ENCODE measurements at regions not wholly inside any gene's neighbourhood (a gene's known extent, or its start where the extent isn't known, plus 50 kb on each side); places are given as distances from the start of the nearest gene placed in this dataset.
"Not testable (repeated sequence)": the region's sequence is repeated elsewhere in the genome, so short reads cannot be mapped to it uniquely, and the experiment has no call there.

DNA sequence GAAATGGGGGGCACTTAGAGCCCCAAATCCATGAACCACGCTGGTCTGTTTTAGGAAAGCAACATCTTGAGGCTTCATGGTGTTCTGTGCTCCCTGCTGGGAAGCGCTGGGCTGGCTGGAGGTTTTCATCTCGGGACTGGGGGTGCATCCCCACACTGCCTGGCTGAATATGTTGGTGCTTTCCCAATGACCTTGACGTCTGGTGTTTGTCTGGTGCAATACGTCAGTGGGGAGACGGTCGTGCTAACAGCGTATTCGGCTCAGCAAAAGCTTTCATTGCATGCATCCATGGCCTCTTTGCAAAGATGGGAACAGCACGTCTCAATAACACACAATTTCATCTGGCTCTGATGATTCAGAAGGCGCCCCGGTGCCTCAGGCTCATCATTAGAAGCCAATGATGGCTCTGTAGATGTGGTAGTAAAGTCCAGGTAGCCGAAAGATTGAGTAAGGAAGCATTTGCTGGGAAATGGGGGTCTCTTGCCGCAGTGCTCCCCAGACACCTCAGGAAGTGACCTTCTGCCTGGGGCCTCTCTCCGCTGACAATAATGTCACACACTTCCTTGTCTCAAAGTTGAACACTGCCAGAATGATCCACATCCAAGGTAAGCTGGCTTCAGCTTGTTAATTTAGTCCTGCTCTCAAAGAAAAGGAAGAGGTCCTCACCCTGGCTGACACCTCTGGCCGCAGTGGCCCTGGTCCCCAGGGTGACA lies 97.7 kb downstream of the ING1 start:
- DNase-seq = no peak

DNA sequence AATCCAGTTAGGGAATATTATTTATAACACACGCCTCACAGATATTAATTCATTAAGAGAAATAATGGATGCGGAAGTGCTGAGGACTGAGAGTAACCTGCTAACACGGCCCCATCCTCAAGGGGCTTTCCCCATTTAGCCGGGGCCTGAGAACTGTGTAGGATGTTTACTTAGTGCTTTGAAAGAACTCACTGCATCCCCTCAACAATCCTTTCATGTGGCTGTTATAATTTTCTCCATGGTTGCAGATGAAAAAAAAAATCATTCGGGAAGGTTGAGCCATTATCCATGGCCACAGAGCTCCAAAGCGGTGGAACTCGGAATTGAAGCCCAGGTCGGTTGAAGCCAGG lies 98.2 kb downstream of the ING1 start:
- DNase-seq = no peak

DNA sequence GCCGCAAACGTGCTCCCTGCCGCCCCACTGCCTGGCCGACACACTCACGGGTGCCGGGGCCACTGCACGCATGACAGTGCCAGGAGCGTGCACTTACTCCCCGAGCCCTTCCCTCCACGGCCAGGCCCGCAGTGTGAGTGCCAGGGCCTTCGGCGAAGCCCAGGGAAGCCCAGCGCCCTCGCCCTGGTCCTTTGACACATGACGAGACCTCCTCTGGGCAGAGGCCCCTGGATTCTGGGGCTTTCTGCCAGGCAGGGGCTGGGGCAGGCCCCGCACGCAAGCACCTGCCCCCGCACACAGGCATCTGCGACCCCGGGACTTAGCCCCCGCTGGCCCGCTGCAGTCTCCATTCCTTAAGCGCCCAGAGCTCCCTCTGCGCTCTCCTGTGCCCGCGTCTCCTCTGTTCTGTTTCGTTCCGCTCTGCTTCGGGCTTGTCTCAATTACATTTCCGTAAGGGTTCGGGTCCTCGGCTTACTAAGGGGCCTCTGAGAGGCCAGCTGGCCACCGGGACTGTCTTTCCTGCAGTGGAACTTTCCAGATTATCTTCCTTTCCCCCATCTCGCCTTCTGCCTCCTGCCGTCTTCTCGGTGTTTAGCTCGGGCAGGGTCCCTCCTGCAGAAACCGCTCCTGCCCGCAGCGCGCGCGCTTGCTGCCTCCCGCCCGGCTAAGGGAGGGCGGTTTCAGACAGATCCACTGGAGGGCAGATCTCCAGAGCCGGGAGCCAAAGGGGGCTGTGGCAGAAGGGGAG lies 98.8 kb downstream of the ING1 start:
- DNase-seq = peak; percentile 52

DNA sequence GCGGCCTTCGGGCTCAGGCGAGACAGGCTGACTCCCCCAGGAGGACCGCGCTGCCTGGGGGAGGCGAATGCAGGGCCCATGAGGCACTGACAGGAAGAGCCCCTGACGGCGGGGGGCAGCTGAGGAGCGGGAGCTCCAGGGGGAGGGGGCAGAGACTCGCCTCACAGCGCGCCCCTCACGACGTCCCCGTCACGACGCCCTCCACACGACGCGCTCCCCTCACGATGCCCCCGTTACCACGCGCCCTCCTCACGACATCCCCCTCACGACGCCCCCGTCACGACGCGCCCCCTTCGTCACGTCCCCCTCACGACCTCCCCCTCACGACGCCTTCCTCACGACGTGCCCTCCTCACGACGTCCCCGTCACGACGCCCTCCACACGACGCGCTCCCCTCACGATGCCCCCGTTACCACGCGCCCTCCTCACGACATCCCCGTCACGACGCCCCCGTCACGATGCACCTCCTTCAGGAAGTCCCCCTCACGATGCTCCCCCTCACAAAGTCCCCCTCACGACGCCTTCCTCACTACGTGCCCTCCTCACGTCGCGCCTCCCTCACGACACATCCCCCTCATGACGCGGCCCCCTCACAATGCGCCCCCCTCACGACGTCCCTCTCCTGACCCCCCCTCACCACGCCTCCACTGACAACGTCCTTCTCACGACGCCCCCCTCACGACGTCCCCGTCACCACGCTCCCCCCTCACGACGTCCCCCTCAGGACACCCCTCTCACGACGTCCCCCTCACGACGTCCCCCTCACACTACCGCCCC lies 99.6 kb downstream of the ING1 start:
- DNase-seq = no peak

DNA sequence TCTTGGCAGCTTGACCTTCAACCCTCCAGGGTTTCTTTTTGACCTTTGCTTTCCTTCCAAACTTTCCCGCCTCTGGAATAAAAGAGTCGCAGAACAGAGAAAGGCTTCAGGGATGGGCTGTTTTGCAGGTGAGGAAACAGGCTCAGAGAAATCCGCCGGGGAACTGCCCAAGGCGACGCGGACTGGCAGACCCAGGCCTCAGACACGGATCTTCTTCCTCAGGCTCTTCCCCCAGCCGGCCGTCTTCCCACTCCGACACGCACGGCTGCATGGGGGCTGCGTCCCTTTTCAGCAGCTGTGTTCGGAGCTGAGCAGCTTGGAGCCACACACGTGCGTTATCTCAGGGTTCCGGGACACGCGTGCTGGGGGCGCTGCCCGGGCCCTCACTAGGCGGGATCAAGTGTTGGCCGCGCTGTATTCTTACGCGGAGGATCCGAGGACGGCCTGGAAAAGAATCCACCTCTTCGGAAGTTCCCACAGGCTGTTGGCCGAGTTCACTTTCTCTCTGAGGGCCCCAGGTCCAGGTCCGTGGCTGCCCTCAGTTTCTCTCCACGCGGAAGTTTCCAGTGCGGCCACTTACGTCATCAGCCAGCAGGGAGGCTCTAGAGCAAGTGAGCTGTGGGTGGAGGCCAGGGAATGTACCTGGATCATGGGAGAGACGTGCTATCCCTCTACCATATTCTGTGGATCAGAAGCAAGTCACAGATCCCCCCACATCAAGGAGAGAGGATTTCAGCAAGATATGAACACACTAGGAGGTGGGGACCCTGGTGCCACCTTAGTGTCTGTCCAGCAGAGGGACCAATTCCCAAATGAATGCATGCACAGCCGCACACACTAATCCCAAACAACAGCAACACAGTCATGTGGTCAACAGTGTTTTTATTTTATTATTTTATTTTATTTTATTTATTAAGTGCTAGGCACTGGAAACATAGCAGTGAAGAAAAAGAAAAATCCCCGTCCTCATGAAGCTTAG lies 100.4 kb downstream of the ING1 start:
- DNase-seq = no peak

DNA sequence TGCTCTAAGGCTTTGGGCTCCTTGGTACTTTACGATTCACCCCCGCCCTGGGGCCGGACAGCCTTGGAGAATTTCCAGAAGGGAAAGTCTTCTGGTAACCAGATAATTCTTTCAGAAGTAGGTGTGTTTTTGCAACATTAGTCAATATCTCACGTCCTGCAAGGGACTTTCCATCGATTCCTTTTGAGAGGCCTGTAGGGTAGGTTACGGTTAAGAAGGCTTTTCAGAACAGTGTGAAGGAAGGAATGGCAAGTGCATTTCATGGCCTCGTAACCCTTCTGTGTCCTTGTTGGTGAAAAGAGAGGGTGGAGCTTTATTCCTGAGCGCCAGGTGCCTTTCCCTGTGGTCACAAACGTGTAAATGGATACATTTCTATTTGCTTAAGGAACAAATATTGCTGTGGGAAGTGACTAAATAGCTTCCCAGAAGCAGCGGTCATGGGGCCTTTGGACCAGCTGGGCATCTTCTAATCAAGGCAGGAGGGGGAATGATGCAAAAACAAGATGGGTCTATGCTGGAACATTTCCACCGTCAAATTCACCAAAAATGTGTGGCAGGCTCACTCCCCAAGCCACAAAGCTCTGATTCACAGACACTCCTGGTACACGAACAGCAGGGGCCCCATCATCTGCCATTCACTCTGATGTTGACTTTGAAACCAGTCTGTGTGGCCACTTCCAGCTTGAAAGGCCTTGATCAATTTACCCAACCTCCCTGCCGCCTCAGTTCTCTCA lies 99.2 kb downstream of the ANKRD10 start:
- DNase-seq = no peak

DNA sequence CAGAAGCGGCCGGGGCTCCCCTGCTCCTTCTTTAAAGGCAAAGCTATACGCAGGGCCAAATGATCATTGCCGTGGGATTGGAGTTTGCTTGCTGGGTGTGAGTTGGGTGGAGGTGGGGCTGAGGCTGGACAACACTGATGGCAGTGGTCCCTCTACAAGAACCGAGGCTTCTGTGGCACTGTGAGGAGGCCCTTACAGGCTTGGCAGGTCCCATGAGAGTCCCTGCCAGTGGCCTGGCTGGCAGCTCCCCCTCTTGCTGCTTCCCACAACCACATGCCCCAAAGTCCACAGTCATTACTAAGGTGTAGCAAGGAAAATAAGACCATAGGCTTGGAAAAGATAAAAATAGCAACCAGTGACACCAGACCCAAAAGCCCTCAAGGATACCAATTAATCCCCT lies 98.4 kb downstream of the ANKRD10 start:
- no peak for DNase-seq

DNA sequence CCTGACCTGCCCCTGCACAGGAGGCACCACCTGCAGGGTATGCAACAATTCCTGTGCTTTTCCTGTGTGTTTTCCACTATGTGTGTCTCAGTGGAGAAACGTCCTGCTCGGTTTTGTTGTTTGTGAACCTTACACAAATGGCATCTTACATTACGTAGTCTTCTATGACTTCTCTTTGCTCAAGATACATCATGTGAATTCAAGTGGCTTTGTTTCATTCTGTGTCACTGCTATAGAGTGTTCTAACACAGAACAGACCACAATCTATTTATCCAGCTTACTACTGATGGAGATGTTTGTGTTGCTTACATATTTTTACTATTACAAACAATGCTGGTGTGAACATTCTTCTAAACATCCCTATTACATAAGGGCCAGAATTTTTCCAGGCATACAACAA lies 97.7 kb downstream of the ANKRD10 start:
- DNase-seq = no peak

DNA sequence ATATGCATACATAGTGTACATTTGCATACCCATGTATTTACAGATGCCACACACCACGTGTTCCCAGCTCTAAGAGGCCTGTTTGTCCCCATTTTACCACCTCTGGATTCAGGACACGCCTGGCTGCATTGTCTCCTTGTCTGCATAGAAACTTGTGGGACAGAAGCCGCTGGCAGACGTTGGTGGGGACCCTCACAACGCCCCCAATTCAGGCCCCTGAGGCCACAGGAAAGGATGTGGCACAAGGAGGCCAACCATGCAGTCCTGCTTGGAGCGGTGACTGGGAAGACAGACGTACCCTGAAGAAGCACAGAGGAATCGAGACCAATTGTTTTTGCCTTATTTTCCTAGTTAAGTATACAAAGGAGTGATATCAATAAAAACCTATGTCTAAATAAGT lies 96.1 kb downstream of the ANKRD10 start:
- DNase-seq = no peak

DNA sequence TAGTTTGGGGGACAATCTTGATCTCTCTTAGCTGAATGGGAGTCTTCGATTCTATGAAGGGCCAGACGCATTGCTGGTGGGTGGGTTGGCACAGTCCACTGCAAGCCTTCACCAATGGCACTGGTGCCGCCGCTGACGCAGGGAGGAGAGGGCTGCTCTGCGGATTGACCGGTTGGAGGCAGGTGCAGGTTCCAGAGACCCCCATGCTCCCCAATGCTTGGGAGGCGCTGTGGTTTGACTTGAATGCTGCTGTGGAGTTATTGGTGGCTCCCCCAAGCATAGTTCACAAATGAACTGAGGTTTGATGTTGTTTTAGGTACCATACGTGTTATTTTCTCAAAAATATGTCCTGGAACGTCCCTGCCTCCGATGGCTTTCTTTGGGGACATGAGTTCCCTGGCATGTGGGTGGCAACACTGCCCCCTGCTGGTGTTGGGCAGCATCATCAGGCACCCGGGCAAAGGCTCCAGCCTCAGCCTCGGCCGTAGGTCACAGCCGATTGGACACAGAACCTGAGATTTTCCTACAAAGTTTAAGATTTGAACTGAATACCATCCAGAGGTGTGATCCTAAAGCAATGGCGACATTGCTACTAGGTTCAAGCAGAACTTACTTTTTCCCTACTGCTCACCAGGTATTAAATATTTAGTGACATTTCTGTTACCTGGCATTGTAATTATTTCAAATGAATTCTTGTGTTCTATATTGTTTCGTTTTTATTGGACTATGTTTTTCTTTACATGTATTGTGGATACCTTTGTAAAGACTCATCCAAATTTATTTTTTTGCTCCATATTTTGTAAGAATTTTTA lies 95.5 kb downstream of the ANKRD10 start:
- peak; percentile 89 for DNase-seq

DNA sequence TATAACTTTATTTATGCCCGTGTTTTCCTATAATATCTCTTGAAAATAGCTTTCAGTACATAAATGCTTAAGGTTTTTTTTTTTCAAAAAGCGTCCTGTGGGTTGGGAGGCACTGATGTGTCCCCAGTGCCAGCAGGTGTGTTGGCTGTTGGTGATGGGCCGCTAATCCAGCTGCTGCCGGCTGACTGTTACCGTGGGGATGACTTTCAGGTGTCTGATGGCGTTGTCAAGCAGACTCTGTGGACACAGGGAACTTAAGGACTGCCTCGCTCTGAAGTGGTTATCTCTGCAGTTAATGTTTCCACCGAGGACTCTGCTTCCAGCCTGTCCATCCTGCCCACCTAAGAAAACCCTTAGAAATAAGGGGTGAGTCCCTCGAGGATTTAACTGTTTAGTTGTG lies 94.5 kb downstream of the ANKRD10 start:
- no peak for DNase-seq

DNA sequence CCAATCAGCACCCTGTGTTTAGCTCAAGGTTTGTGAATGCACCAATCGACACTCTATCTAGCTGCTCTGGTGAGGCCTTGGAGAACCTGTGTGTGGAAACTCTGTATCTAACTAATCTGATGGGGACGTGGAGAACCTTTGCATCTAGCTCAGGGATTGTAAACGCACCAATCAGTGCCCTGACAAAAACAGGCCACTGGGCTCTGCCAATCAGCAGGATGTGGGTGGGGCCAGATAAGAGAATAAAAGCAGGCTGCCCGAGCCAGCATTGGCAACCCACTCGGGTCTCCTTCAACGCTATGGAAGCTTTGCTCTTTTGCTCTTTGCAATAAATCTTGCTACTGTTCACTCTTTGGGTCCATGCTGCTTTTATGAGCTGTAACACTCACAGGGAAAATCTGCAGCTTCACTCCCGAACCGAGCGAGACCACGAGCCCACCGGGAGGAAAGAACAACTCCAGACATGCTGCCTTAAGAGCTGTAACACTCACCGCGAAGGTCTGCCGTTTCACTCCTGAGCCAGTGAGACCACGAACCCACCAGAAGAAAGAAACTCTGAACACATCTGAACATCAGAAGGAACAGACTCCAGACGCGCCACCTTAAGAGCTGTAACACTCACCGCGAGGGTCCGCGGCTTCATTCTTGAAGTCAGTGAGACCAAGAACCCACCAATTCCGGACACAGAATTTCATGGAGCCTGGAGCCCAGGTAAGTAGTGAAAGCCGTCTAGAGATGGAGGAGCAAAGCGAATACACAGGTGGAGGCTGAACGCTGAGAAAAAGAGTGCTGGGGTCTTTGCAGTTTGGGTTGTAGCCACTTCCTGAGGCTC lies 92.8 kb downstream of the ANKRD10 start:
- not testable (repeated sequence) for DNase-seq

DNA sequence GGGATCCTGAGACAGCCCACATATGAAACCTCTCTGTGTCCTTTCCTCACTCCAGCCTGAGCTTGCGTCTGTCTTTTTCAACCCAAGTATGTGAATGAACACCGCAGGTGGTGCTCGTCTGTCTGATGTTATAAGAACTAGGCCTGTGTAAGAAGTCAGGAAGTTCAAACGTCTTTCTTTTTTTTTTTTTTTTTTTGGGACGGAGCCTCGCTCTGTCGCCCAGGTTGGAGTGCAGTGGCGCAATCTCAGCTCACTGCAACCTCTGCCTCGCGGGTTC lies 92.3 kb downstream of the ANKRD10 start:
- DNase-seq = no peak

DNA sequence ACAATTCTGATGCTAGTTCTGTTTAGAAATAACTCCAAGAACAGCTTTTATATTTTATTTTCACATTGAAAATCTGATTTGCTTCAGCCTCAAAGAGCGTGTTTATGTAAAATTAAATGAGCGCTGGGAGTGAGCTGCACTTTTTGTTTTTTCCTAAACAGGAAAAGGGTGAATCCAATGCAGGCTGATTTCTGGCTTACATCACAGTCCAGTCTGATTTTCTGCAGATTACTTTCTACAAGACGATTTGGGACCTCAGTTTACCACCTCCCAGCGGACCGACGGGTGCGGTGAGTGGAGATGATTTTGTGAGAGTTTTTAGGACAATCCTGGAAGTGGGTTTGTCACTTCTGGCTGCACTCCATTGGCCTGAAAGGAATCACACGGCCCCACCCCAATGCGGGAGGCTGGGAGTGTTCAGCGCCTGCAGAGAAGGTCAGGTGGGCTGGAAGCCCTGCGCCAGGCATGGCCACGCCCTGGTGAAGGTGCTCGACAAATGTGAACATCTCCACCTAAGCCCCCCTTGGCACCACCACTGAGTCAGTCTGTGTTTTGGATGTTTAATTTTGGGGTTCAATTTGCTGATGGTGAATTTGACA lies 90.1 kb downstream of the ANKRD10 start:
- DNase-seq = no peak

DNA sequence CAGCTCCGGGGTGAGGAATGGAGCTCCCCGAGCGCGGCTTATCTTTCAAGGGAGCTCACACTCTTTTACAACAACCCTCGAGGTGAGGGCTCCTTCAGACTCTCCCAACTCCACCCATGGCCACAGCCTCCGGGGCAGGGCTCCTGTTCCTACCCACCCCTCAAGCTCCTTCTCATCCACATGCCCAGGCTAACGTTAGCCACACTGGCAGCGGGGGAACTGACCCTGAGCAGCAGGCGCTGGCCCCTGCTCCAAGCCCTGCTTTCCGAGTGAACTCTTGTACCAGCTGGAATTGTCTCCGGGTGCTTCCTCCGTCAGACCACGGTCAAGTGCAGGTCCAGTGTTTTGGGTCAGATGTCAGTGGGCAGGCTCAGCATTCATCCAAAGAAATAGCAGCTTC lies 89.4 kb downstream of the ANKRD10 start:
- no peak for DNase-seq

DNA sequence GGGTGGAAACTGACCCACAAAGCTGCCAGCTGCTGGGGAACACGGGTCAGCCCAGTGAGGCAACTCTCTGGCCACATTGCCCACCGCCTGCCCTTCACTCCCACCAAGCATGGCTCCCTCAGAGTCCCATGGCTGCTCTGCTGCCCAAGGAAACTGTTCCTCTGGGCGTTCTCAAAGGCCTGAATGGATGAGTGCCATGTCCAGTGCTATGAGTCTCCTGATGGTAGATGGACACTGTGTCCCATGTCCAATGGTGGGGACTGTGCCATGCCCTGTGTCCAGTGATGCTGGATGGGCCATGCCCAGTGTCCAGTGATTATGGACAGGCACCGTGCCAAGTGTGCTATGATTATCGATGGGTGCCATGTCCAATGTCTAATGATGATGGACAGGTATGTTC lies 88.8 kb downstream of the ANKRD10 start:
- DNase-seq = no peak

DNA sequence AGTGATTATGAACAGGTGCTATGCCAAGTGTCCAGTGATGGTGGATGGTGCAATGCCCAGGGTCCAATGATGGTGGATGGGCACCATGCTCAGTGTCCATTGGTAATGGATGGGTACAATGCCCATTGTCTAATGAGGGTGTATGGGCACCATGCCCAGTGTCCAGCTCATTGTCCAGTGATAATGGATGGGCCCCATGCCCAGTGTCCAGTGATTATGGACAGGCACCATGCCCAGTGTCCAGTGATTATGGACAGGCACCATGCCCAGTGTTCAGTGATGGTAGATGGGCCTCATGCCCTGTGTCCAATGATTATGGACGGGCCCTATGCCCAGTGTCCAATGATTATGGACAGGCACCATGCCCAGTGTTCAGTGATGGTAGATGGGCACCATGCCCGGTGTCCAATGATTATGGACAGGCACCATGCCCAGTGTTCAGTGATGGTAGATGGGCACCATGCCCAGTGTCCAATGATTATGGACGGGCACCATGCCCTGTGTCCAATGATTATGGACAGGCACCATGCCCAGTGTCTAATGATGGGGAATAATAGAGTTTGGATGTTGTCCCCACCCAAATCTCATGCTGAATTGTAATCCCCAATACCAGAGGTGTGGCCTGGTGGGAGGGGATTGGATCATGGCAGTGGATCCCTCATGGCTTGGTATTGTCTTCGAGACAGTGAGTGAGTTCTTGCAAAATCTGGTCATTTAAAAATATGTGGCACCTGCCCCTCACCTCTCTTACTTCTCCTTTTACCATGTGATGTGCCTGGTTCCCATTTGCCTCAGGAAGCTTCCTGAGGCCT lies 87.8 kb downstream of the ANKRD10 start:
- no peak for DNase-seq

Data from tongue (tissue), 1 donor.